Common myeloid progenitor, CD34-positive (primary cell): ENCODE measurements at regions not wholly inside any gene's neighbourhood (a gene's known extent, or its start where the extent isn't known, plus 50 kb on each side); places are given as distances from the start of the nearest gene placed in this dataset.
"Not testable (repeated sequence)": the region's sequence is repeated elsewhere in the genome, so short reads cannot be mapped to it uniquely, and the experiment has no call there.

Source experiments
- CTCF ChIA-PET: fragments of 350-600 bp; sonication (Branson Sonifier 250); formaldehyde crosslinking; loops from one replicate; lab custom pipeline; 2021; ENCODE audit warnings: antibody characterized with exemption; lab: Charles Lee
- POLR2A ChIA-PET: fragments of 350-600 bp; sonication (Branson Sonifier 250); formaldehyde crosslinking; loops from one replicate; lab custom pipeline; 2021; ENCODE audit warnings: antibody characterized with exemption; lab: Charles Lee
- DNase-seq, 3 donors: peaks; one replicate each; pipeline versions ENCODE4 v3.0.0 to v3.0.0-alpha.2; 2013
- H3K27ac ChIP-seq, 2 experiments: 1 replicate in 1 of 2; 2 replicates in 1 of 2; pipeline ENCODE4 v1.7.0; 2013; ENCODE audit warnings: inconsistent platforms in 2 of 2, low read length in 2 of 2, mild to moderate bottlenecking in 2 of 2, low read depth in 1 of 2, moderate library complexity in 1 of 2; ENCODE audit not compliant: severe bottlenecking in 2 of 2, insufficient read depth in 1 of 2, poor library complexity in 1 of 2
- H3K27me3 ChIP-seq, 5 experiments: replicated peaks in 2 of 5; 1 replicate in 3 of 5; 2 replicates in 2 of 5; pipeline versions ENCODE4 v1.6.1 to v1.7.0; 2013; ENCODE audit warnings: low read length in 4 of 5, mild to moderate bottlenecking in 2 of 5, moderate library complexity in 2 of 5, inconsistent platforms in 1 of 5; ENCODE audit not compliant: insufficient read depth in 5 of 5, control insufficient read depth in 4 of 5
- H3K36me3 ChIP-seq, 4 experiments: 1 replicate in 2 of 4; 2 replicates in 2 of 4; pipeline versions ENCODE4 v1.6.1 to v1.7.0; 2013; ENCODE audit warnings: low read length in 3 of 4, control low read depth in 1 of 4, mild to moderate bottlenecking in 1 of 4; ENCODE audit not compliant: control insufficient read depth in 4 of 4, insufficient read depth in 4 of 4
- H3K4me1 ChIP-seq, 4 experiments: 1 replicate in 3 of 4; 2 replicates in 1 of 4; pipeline versions ENCODE4 v1.6.1 to v1.7.1; 2013; ENCODE audit warnings: low read length in 3 of 4, mild to moderate bottlenecking in 3 of 4, control low read depth in 1 of 4, inconsistent platforms in 1 of 4, moderate library complexity in 1 of 4; ENCODE audit not compliant: control insufficient read depth in 4 of 4, insufficient read depth in 4 of 4; ENCODE audit errors: control extremely low read depth in 1 of 4
- H3K4me3 ChIP-seq, 7 experiments: 1 replicate in 4 of 7; 2 replicates in 3 of 7; pipeline versions ENCODE4 v1.5.1 to v1.7.0; 2013; ENCODE audit warnings: mild to moderate bottlenecking in 7 of 7, low read length in 6 of 7, moderate library complexity in 6 of 7, inconsistent platforms in 2 of 7, low read depth in 2 of 7, control low read depth in 1 of 7; ENCODE audit not compliant: insufficient read depth in 4 of 7, control insufficient read depth in 1 of 7; ENCODE audit errors: extremely low read depth in 1 of 7
- H3K9me3 ChIP-seq, 5 experiments: 1 replicate in 4 of 5; 2 replicates in 1 of 5; pipeline versions ENCODE4 v1.6.1 to v1.7.1; 2013; ENCODE audit warnings: low read length in 4 of 5, mild to moderate bottlenecking in 2 of 5, inconsistent platforms in 1 of 5, low read depth in 1 of 5, moderate library complexity in 1 of 5; ENCODE audit not compliant: control insufficient read depth in 4 of 5, insufficient read depth in 2 of 5; ENCODE audit errors: control extremely low read depth in 1 of 5
- WGBS: methylation state at CpG from one replicate; pipeline ENCODE4 v1.1.5; 2013; ENCODE audit not compliant: insufficient coverage; 5-methylcytosine and 5-hydroxymethylcytosine counted together

- Histone ChIP-seq H3K27me3 (peaks cover 0 to 4% (median 0%) of the 10 kb centered on the region in 5 experiments), H3K4me3 (no peak overlapping the region)
- POLR2A ChIA-PET: no interaction called here
Measured at GRCh38 chr18:22286585-22286984, 117.2 kb downstream of the GATA6 start.

GRCh38 chr18:22285361-22286140 is 116.2 kb downstream of the GATA6 start:
- WGBS: 71% methylated on average over 1 of the region's 3 CpGs
- Histone ChIP-seq H3K9me3 (peaks cover 0 to 5% (median 0%) of the 10 kb centered on the region in 5 experiments), H3K4me3 (no peak overlapping the region), H3K4me1 (no peaks in the 10 kb centered on the region), H3K27me3 (peaks cover 0 to 4% (median 0%) of the 10 kb centered on the region in 5 experiments), H3K27ac (no peak overlapping the region), H3K36me3 (no peaks in the 10 kb centered on the region)
- ChIA-PET POLR2A (no interaction called here), CTCF (no interaction called here)
- no peak for DNase-seq

More at GRCh38 chr18:22286585-22286984, 117.2 kb downstream of the GATA6 start:
- no peak overlapping the region for H3K27ac ChIP-seq
- peaks cover 0 to 5% (median 0%) of the 10 kb centered on the region in 5 experiments for H3K9me3 ChIP-seq
- H3K4me1 ChIP-seq: no peaks in the 10 kb centered on the region
- WGBS: 0% methylated on average over 1 of the region's 5 CpGs
- CTCF ChIA-PET: no interaction called here
- no peaks in the 10 kb centered on the region for H3K36me3 ChIP-seq
- DNase-seq: no peak

GRCh38 chr18:22284581-22285360 is 115.4 kb downstream of the GATA6 start:
- 60% methylated on average over 1 of the region's 3 CpGs for WGBS
- no peak overlapping the region for H3K4me3 ChIP-seq
- H3K4me1 ChIP-seq: no peaks in the 10 kb centered on the region
- peaks cover 0 to 4% (median 0%) of the 10 kb centered on the region in 5 experiments for H3K27me3 ChIP-seq
- H3K9me3 ChIP-seq: peaks cover 0 to 2% (median 0%) of the 10 kb centered on the region in 5 experiments
- ChIA-PET POLR2A (no interaction called here), CTCF (no interaction called here)
- no peaks in the 10 kb centered on the region for H3K36me3 ChIP-seq
- no peak overlapping the region for H3K27ac ChIP-seq
- no peak for DNase-seq

GRCh38 chr18:22283855-22284254 is 114.5 kb downstream of the GATA6 start:
- H3K36me3 ChIP-seq, CTCF ChIA-PET, POLR2A ChIA-PET, H3K4me1 ChIP-seq, H3K9me3 ChIP-seq, H3K27ac ChIP-seq, H3K27me3 ChIP-seq, H3K4me3 ChIP-seq, DNase-seq: not testable (repeated sequence)
- 100% methylated on average over 4 of the region's 4 CpGs for whole genome bisulfite sequencing

- H3K9me3 ChIP-seq: no peaks in the 10 kb centered on the region
- DNase-seq: no peak
- no peaks in the 10 kb centered on the region for H3K36me3 ChIP-seq
- ChIA-PET CTCF (no interaction called here), POLR2A (no interaction called here)
- 97% methylated on average over 3 of the region's 3 CpGs for WGBS
- H3K27ac ChIP-seq: no peak overlapping the region
- no peak overlapping the region for H3K4me3 ChIP-seq
- peaks cover 0 to 4% (median 0%) of the 10 kb centered on the region in 5 experiments for H3K27me3 ChIP-seq
- no peaks in the 10 kb centered on the region for H3K4me1 ChIP-seq
Measured at GRCh38 chr18:22283397-22283796, 114.0 kb downstream of the GATA6 start.

GRCh38 chr18:22283116-22283395 is 113.7 kb downstream of the GATA6 start:
- Histone ChIP-seq H3K27ac (no peak overlapping the region), H3K36me3 (no peaks in the 10 kb centered on the region), H3K9me3 (no peaks in the 10 kb centered on the region), H3K4me3 (no peak overlapping the region), H3K27me3 (peaks cover 0 to 4% (median 0%) of the 10 kb centered on the region in 5 experiments), H3K4me1 (no peaks in the 10 kb centered on the region)
- DNase-seq: no peak
- ChIA-PET POLR2A (no interaction called here), CTCF (no interaction called here)
